ENCODE measurements at regions not wholly inside any gene's neighbourhood (a gene's known extent, or its start where the extent isn't known, plus 50 kb on each side); places are given as distances from the start of the nearest gene placed in this dataset.

DNA sequence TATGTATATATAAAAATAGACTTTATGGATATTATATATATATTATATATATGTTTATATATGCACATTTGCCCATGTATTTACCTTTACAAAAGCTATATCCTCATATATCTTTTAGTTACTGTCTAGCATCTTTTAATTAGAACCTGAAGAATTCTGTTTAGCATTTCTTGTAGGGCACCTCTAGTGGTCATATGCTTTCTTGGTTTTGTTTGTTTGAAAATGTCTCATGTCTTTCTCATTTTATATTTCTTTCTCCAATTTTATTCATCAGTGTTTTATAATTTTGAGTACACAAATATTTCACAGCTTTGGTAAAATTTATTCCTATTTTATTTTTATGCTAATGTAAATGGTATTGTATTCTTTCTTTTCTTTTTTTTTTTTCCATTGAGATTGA is 70.3 kb upstream of the SPIN4 start:
- H3K4me1 Mint-ChIP-seq, result peaks cover 9% of the 10 kb centered on the region; the same call in 1 of the 2 replicates
- TF ChIP-seq NR2C2 (CRISPR knock-in tag; IDR thresholded peaks at IDR 0.05), result no peak
- TF ChIP-seq, protein P1, sequence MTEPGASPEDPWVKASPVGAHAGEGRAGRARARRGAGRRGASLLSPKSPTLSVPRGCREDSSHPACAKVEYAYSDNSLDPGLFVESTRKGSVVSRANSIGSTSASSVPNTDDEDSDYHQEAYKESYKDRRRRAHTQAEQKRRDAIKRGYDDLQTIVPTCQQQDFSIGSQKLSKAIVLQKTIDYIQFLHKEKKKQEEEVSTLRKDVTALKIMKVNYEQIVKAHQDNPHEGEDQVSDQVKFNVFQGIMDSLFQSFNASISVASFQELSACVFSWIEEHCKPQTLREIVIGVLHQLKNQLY (CRISPR knock-in tag; IDR thresholded peaks at IDR 0.05), result no peak
- no peaks in the 10 kb centered on the region for H3K27me3 Mint-ChIP-seq (ENCODE audit: low read depth)
- DNase-seq (ENCODE audit: low spot score) (no peak), ATAC-seq (no peak)
- no peak overlapping the region for H3K4me3 Mint-ChIP-seq
- CTCF ChIA-PET, result interaction anchor here (1.1 kb wide), 1 partner anchor 22 kb away, joined by 4 read pairs; no protein-coding TSS in a partner anchor
- H3K36me3 Mint-ChIP-seq, result peaks cover 3% of the 10 kb centered on the region; the same call in 1 of the 2 replicates
- H3K9me3 Mint-ChIP-seq, result peaks cover 5% of the 10 kb centered on the region; the same call in 1 of the 2 replicates
- H3K27ac Mint-ChIP-seq, result no peak overlapping the region
- POLR2A ChIA-PET, result no interaction called here

DNA sequence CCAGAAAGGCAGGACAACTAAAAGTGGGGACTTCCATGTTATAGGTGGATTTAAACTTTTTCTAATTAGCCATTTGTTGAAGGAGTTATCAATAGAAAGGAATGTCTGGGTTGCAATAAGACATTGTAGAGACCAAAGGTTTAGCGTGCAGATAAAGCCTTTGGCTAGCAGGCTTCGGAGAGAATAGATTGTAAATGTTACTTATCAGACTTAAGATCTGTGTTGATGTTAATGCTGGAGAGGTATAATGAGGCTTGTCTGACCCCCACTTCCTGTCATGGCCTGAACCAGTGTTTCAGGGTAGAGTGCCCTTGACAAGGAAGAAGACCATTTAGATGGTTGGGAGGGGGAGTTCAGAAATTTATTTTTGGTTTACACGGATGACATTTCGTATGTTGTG is 67.1 kb upstream of the SPIN4 start:
- no peaks in the 10 kb centered on the region for H3K36me3 Mint-ChIP-seq
- POLR2A ChIA-PET, result interaction anchor here (0.5 kb wide), 1 partner anchor 123 kb away, joined by 7 read pairs; no protein-coding TSS in a partner anchor

DNA sequence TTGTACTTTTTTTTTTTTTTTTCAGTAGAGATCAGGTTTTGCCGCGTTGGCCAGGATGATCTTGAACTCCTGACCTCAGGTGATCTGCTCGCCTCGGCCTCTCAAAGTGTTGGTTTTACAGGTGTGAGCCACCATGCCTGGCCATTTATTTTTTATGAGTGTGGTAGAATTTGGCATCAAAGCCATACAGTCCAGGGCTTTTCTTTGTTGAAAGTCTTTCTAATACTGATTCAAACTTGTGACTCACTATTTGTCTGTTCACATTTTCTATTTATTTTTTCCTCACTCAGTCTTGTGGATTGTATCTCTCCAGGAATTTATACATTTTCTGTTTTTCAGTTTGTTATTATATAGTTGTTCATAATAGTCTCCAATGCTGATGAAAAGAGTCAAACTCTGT is 66.5 kb upstream of the SPIN4 start:
- Mint-ChIP-seq H3K4me1 (peaks cover 9% of the 10 kb centered on the region; the same call in 1 of the 2 replicates), H3K9me3 (peaks cover 5% of the 10 kb centered on the region; the same call in 1 of the 2 replicates)
- POLR2A ChIA-PET, result no interaction called here

More for the DNA sequence above, 67.1 kb upstream of the SPIN4 start:
- TF ChIP-seq ETV6 (CRISPR knock-in tag; IDR thresholded peaks at IDR 0.05), result no peak
- CTCF ChIA-PET, result no interaction called here
- no peak overlapping the region for H3K4me3 Mint-ChIP-seq
- no peaks in the 10 kb centered on the region for H3K27me3 Mint-ChIP-seq (ENCODE audit: low read depth)
- ATAC-seq (no peak), DNase-seq (ENCODE audit: low spot score) (no peak)
- no peak overlapping the region for H3K27ac Mint-ChIP-seq
- H3K9me3 Mint-ChIP-seq, result peaks cover 5% of the 10 kb centered on the region; the same call in 1 of the 2 replicates
- H3K4me1 Mint-ChIP-seq, result peaks cover 9% of the 10 kb centered on the region; the same call in 1 of the 2 replicates

More for the DNA sequence above, 66.5 kb upstream of the SPIN4 start:
- no peak for ATAC-seq
- CTCF ChIA-PET, result no interaction called here
- Mint-ChIP-seq H3K27me3 (ENCODE audit: low read depth) (no peaks in the 10 kb centered on the region), H3K36me3 (no peaks in the 10 kb centered on the region; the same call in 1 of the 2 replicates), H3K4me3 (no peak overlapping the region), H3K27ac (no peak overlapping the region)
- DNase-seq (ENCODE audit: low spot score), result no peak
- TF ChIP-seq SOX15 (CRISPR knock-in tag; IDR thresholded peaks at IDR 0.05) (no peak), ETV6 (CRISPR knock-in tag; IDR thresholded peaks at IDR 0.05) (no peak), ZNF416 (CRISPR knock-in tag; IDR thresholded peaks at IDR 0.05) (no peak), PRDM15 (CRISPR knock-in tag; IDR thresholded peaks at IDR 0.05) (no peak), ERG (CRISPR knock-in tag; IDR thresholded peaks at IDR 0.05) (no peak), PREB (CRISPR knock-in tag; IDR thresholded peaks at IDR 0.05; ENCODE audit: borderline replicate concordance) (no peak), ZNF232 (CRISPR knock-in tag; IDR thresholded peaks at IDR 0.05) (no peak), NFATC4 (CRISPR knock-in tag; IDR thresholded peaks at IDR 0.05) (no peak), CBFB (CRISPR knock-in tag; IDR thresholded peaks at IDR 0.05; ENCODE audit: low read depth) (no peak), ZNF317 (CRISPR knock-in tag; IDR thresholded peaks at IDR 0.05; ENCODE audit: borderline replicate concordance, low read depth) (no peak)
- TF ChIP-seq, protein P2, sequence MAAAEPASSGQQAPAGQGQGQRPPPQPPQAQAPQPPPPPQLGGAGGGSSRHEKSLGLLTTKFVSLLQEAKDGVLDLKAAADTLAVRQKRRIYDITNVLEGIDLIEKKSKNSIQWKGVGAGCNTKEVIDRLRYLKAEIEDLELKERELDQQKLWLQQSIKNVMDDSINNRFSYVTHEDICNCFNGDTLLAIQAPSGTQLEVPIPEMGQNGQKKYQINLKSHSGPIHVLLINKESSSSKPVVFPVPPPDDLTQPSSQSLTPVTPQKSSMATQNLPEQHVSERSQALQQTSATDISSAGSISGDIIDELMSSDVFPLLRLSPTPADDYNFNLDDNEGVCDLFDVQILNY (CRISPR knock-in tag; IDR thresholded peaks at IDR 0.05), result no peak
- TF ChIP-seq, protein P3, sequence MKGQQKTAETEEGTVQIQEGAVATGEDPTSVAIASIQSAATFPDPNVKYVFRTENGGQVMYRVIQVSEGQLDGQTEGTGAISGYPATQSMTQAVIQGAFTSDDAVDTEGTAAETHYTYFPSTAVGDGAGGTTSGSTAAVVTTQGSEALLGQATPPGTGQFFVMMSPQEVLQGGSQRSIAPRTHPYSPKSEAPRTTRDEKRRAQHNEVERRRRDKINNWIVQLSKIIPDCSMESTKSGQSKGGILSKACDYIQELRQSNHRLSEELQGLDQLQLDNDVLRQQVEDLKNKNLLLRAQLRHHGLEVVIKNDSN (CRISPR knock-in tag; IDR thresholded peaks at IDR 0.05), result no peak
- TF ChIP-seq, protein P4, sequence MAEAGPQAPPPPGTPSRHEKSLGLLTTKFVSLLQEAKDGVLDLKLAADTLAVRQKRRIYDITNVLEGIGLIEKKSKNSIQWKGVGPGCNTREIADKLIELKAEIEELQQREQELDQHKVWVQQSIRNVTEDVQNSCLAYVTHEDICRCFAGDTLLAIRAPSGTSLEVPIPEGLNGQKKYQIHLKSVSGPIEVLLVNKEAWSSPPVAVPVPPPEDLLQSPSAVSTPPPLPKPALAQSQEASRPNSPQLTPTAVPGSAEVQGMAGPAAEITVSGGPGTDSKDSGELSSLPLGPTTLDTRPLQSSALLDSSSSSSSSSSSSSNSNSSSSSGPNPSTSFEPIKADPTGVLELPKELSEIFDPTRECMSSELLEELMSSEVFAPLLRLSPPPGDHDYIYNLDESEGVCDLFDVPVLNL (CRISPR knock-in tag; IDR thresholded peaks at IDR 0.05; ENCODE audit: borderline replicate concordance, low read depth), result no peak
- TF ChIP-seq, protein P5, sequence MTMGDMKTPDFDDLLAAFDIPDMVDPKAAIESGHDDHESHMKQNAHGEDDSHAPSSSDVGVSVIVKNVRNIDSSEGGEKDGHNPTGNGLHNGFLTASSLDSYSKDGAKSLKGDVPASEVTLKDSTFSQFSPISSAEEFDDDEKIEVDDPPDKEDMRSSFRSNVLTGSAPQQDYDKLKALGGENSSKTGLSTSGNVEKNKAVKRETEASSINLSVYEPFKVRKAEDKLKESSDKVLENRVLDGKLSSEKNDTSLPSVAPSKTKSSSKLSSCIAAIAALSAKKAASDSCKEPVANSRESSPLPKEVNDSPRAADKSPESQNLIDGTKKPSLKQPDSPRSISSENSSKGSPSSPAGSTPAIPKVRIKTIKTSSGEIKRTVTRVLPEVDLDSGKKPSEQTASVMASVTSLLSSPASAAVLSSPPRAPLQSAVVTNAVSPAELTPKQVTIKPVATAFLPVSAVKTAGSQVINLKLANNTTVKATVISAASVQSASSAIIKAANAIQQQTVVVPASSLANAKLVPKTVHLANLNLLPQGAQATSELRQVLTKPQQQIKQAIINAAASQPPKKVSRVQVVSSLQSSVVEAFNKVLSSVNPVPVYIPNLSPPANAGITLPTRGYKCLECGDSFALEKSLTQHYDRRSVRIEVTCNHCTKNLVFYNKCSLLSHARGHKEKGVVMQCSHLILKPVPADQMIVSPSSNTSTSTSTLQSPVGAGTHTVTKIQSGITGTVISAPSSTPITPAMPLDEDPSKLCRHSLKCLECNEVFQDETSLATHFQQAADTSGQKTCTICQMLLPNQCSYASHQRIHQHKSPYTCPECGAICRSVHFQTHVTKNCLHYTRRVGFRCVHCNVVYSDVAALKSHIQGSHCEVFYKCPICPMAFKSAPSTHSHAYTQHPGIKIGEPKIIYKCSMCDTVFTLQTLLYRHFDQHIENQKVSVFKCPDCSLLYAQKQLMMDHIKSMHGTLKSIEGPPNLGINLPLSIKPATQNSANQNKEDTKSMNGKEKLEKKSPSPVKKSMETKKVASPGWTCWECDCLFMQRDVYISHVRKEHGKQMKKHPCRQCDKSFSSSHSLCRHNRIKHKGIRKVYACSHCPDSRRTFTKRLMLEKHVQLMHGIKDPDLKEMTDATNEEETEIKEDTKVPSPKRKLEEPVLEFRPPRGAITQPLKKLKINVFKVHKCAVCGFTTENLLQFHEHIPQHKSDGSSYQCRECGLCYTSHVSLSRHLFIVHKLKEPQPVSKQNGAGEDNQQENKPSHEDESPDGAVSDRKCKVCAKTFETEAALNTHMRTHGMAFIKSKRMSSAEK (CRISPR knock-in tag; IDR thresholded peaks at IDR 0.05; ENCODE audit: borderline replicate concordance), result no peak

Data from WTC11 (cell line).